GM06990 (cell line): ENCODE measurements at regions not wholly inside any gene's neighbourhood (a gene's known extent, or its start where the extent isn't known, plus 50 kb on each side); places are given as distances from the start of the nearest gene placed in this dataset.

ENCODE experiments used
- DNase-seq: peaks from one replicate; pipeline ENCODE4 v3.0.0-alpha.2; 2011; ENCODE audit not compliant: insufficient read length; ENCODE audit errors: extremely low read depth
- H3K27me3 ChIP-seq: replicated peaks from 2 replicates; pipeline ENCODE4 v1.6.0; 2011; ENCODE audit warnings: low read length; ENCODE audit not compliant: control insufficient read depth, insufficient read depth
- H3K36me3 ChIP-seq: 2 replicates; pipeline ENCODE4 v1.5.1; 2011; ENCODE audit warnings: low read length; ENCODE audit not compliant: control insufficient read depth, insufficient read depth
- H3K4me3 ChIP-seq: replicated peaks from 2 replicates; pipeline ENCODE4 v1.5.1; 2011; ENCODE audit warnings: low read depth, mild to moderate bottlenecking, control low read depth, low read length
- TF ChIP-seq, protein P1 (sequence below): IDR thresholded peaks from 2 replicates; pipeline ENCODE4 v1.5.1; 2011; ENCODE audit warnings: low read length, control low read depth, mild to moderate bottlenecking, inconsistent platforms; ENCODE audit not compliant: insufficient read depth, poor library complexity, severe bottlenecking

DNA sequence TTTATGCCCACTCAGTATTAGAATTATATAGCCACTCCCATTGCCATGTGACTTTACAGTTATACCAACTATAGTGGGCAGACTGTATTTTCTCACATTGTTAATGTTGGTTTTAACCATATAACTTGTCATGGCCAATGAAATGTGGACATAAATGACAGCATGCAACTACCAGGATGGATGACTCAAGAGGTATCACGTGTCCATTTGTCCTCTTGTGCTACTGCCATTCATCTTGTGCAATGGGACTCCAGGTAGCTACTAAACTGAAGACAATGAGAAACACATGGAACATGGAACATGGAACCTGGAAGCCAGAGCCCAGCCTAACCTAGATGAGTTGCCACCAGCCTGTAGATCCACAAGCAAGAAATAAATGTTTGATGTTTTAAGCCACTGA, 242.7 kb upstream of the IPO5 start:
- H3K27me3 ChIP-seq: no peaks in the 10 kb centered on the region
- no peaks in the 10 kb centered on the region for H3K36me3 ChIP-seq
- DNase-seq: no peak
- TF ChIP-seq, protein P1, sequence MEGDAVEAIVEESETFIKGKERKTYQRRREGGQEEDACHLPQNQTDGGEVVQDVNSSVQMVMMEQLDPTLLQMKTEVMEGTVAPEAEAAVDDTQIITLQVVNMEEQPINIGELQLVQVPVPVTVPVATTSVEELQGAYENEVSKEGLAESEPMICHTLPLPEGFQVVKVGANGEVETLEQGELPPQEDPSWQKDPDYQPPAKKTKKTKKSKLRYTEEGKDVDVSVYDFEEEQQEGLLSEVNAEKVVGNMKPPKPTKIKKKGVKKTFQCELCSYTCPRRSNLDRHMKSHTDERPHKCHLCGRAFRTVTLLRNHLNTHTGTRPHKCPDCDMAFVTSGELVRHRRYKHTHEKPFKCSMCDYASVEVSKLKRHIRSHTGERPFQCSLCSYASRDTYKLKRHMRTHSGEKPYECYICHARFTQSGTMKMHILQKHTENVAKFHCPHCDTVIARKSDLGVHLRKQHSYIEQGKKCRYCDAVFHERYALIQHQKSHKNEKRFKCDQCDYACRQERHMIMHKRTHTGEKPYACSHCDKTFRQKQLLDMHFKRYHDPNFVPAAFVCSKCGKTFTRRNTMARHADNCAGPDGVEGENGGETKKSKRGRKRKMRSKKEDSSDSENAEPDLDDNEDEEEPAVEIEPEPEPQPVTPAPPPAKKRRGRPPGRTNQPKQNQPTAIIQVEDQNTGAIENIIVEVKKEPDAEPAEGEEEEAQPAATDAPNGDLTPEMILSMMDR: no peak
- no peak overlapping the region for H3K4me3 ChIP-seq

DNA sequence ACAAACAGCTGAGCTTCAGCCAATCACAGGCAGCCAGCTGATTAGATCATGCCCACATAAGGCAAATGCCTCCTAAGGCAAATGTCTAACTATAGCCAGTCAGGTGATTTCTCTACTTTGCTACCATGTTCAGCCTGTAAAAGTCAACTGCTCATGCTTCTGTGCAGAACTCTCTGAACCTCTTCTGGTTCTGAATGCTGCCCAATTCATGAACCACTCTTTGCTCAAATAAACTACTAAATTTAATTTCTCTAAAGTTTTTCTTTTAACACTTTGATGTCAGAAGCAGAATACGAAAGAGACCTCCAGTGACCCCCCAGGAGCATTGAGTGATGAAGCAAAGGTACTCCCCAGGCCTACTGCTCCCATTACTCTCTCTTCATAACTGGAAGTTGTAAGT, 240.7 kb upstream of the IPO5 start:
- H3K4me3 ChIP-seq: no peak overlapping the region
- H3K27me3 ChIP-seq: no peaks in the 10 kb centered on the region
- TF ChIP-seq, protein P1: no peak
- DNase-seq: no peak
- H3K36me3 ChIP-seq: no peaks in the 10 kb centered on the region

DNA sequence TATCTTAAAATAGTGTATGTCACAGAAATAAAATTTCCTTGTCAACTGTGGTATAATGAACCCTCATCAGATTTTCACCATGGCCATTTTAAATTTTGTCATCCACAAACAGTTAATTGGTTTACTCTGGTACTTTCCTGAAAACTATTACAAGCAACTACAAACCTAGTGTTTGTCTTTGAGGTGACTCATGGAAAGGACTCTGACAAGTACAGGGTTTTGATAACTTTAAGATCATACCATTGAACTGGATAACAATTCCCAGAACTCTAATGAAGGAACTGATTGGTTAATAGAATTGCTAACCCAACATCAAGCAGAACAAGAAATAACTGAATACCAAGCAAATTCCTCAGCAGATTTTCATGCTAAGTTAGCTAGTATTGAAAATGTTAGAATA, 237.7 kb upstream of the IPO5 start:
- H3K27me3 ChIP-seq: no peaks in the 10 kb centered on the region
- no peak for DNase-seq
- no peak overlapping the region for H3K4me3 ChIP-seq
- TF ChIP-seq, protein P1: no peak
- H3K36me3 ChIP-seq: no peaks in the 10 kb centered on the region

DNA sequence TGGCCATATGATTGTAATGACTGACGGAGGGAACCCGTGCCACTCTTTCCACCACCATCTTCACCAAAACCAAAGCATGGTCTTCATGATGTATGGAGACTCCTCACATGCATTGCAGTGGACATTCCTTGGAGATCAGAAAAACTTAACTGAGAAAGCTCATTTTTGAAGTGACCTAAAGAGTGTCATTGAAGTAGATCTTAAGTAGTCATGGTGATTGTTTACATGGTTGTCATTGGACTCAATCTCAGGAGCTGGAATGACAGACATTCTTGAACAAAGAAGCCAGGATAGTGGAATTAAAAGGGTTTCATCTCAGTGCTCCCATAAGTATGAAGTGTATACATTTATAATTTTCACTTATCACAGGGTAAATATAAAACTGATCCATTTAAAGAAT, 236.7 kb upstream of the IPO5 start:
- H3K27me3 ChIP-seq: no peaks in the 10 kb centered on the region
- H3K36me3 ChIP-seq: no peaks in the 10 kb centered on the region
- TF ChIP-seq, protein P1: no peak
- no peak for DNase-seq
- H3K4me3 ChIP-seq: no peak overlapping the region

DNA sequence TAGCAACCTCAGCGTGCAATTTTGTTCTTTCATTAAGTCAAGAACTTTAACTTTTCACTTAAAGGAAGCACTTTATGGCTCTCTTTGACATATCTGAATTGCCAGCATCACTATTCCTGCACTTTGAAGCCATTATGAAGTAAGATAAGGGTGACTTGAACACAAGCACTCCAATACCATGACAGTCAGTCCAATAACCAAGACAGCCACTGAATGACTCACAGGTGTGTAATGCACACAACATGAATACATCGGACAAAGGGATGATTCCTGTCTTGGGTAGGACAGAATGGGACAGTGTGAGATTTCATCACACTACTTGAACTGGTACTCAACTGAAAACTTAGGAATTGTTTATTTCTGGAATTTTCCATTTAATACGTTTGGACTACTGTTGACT, 233.7 kb upstream of the IPO5 start:
- no peaks in the 10 kb centered on the region for H3K36me3 ChIP-seq
- no peak for DNase-seq
- H3K27me3 ChIP-seq: no peaks in the 10 kb centered on the region
- no peak overlapping the region for H3K4me3 ChIP-seq
- TF ChIP-seq, protein P1: no peak

DNA sequence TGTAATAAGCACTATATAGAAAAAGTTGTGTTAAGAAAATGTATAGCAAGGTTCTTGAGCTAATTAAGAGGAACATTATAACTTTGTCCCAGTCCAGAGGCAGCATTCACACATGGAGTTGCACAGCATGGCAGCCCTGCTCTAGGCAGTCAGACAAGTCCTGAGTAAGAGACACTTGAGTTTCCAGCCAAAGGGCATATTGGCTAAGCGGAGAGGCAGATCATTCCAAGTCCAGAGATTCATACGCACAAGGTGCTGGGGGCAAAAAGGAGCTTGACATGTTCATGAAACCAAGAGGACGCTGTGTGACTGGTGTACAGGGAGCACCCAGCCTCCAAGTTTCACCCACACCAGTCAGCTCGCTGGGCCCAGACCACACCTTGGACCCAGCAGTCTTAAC, 232.6 kb upstream of the IPO5 start:
- DNase-seq: no peak
- Histone ChIP-seq H3K4me3 (no peak overlapping the region), H3K27me3 (no peaks in the 10 kb centered on the region), H3K36me3 (no peaks in the 10 kb centered on the region)
- TF ChIP-seq, protein P1: no peak
